ENCODE measurements at regions not wholly inside any gene's neighbourhood (a gene's known extent, or its start where the extent isn't known, plus 50 kb on each side); places are given as distances from the start of the nearest gene placed in this dataset.

DNA sequence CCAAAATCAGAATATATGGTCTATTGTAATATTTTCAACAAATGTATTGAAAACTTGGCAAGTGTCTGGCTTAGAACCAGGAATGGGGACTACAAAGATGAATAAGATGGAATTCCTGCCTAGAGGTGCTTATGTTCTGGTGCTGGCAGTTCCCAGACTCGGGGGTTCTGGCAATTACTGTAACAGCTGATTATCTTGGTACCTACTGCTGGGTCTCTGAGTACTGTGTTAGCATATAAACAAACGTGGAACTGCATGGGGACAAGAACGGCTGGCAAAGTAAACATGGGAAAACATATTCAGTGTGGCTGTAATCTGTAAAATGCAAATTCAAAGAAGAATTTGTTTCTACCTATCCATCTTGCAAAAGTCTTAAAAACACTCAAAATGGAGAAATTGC lies 89.9 kb downstream of the SLC24A2 start:
- TF ChIP-seq, protein P1, sequence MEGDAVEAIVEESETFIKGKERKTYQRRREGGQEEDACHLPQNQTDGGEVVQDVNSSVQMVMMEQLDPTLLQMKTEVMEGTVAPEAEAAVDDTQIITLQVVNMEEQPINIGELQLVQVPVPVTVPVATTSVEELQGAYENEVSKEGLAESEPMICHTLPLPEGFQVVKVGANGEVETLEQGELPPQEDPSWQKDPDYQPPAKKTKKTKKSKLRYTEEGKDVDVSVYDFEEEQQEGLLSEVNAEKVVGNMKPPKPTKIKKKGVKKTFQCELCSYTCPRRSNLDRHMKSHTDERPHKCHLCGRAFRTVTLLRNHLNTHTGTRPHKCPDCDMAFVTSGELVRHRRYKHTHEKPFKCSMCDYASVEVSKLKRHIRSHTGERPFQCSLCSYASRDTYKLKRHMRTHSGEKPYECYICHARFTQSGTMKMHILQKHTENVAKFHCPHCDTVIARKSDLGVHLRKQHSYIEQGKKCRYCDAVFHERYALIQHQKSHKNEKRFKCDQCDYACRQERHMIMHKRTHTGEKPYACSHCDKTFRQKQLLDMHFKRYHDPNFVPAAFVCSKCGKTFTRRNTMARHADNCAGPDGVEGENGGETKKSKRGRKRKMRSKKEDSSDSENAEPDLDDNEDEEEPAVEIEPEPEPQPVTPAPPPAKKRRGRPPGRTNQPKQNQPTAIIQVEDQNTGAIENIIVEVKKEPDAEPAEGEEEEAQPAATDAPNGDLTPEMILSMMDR (IDR thresholded peaks at IDR 0.05; ENCODE audit: low read length) = no peak
- no peak for TF ChIP-seq EZH2 (IDR thresholded peaks at IDR 0.05; ENCODE audit: borderline replicate concordance, low read length)
- H4K20me1 ChIP-seq (ENCODE audit: insufficient read depth, low read length) = no peaks in the 10 kb centered on the region
- H3K9me3 ChIP-seq (ENCODE audit: low read length) = no peaks in the 10 kb centered on the region
- no peaks in the 10 kb centered on the region for H3K27me3 ChIP-seq (ENCODE audit: insufficient read depth, low read length)
- no peaks in the 10 kb centered on the region for H3F3A ChIP-seq (ENCODE audit: insufficient read depth, low read length)
- H3K9ac ChIP-seq (ENCODE audit: low read length) = no peak overlapping the region
- no peak overlapping the region for H3K4me3 ChIP-seq (ENCODE audit: low read depth, low read length, poor library complexity, severe bottlenecking)
- H3K79me2 ChIP-seq (ENCODE audit: insufficient read depth, low read length) = no peaks in the 10 kb centered on the region
- H2AFZ ChIP-seq (ENCODE audit: low read length) = no peak overlapping the region
- no peaks in the 10 kb centered on the region for H3K36me3 ChIP-seq (ENCODE audit: insufficient read depth, low read length)
- H3K4me2 ChIP-seq (ENCODE audit: low read length) = no peak overlapping the region
- H3K4me1 ChIP-seq (ENCODE audit: insufficient read depth, low read length, severe bottlenecking) = no peaks in the 10 kb centered on the region
- H3K27ac ChIP-seq (ENCODE audit: low read depth, low read length, poor library complexity, severe bottlenecking) = no peak overlapping the region
- no peaks in the 10 kb centered on the region for H3K9me2 ChIP-seq (ENCODE audit: low read depth, low read length)

DNA sequence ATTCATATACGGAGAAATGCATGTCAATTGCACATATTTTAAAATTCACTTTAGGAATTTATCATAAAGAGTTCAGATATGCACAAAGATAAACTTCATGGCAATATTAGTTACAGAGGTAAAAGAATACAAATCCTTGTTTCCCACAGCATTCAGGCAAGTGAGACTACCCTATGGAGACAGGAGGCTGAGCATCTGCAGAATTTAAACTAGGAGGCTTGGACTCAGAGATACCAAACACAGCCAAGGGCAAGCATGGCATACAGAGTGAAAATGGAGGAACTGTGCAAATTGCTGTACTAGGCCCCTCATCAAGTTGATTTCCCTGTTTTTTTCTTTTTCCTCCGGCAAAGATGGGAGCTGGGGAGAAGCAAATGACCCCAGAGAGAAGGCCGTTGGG lies 94.2 kb downstream of the SLC24A2 start:
- Histone ChIP-seq H3K36me3 (ENCODE audit: insufficient read depth, low read length) (no peaks in the 10 kb centered on the region), H3K27ac (ENCODE audit: low read depth, low read length, poor library complexity, severe bottlenecking) (no peak overlapping the region), H3K27me3 (ENCODE audit: insufficient read depth, low read length) (no peaks in the 10 kb centered on the region), H3K4me3 (ENCODE audit: low read depth, low read length, poor library complexity, severe bottlenecking) (no peak overlapping the region), H2AFZ (ENCODE audit: low read length) (no peak overlapping the region), H3K4me1 (ENCODE audit: insufficient read depth, low read length, severe bottlenecking) (no peaks in the 10 kb centered on the region), H4K20me1 (ENCODE audit: insufficient read depth, low read length) (no peaks in the 10 kb centered on the region), H3K79me2 (ENCODE audit: insufficient read depth, low read length) (no peaks in the 10 kb centered on the region), H3K9ac (ENCODE audit: low read length) (no peak overlapping the region), H3K9me3 (ENCODE audit: low read length) (no peaks in the 10 kb centered on the region), H3F3A (ENCODE audit: insufficient read depth, low read length) (no peaks in the 10 kb centered on the region), H3K9me2 (ENCODE audit: low read depth, low read length) (no peaks in the 10 kb centered on the region), H3K4me2 (ENCODE audit: low read length) (no peak overlapping the region)
- no peak for TF ChIP-seq EZH2 (IDR thresholded peaks at IDR 0.05; ENCODE audit: borderline replicate concordance, low read length)
- TF ChIP-seq, protein P1 (IDR thresholded peaks at IDR 0.05; ENCODE audit: low read length) = no peak

DNA sequence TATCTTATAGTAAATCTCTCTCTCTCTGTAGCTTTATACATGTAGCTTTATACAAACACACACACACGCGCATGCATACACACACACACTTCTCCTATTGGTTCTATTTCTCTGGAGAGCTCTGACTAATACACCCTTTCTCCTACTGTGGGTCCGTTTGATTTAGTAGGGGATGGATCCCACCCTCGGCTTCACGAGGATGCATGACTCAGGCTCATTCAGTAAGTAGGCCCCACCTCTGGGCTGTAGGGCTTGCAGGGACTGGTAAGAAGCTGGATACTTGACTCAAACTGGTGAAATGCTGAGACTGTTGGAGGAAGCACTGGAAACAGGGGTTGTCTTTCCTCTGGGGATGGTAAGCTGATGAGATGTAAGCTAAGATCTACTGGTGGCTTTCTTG lies 98.7 kb downstream of the SLC24A2 start:
- H3K4me3 ChIP-seq (ENCODE audit: low read depth, low read length, poor library complexity, severe bottlenecking) = no peak overlapping the region
- no peak overlapping the region for H3K9ac ChIP-seq (ENCODE audit: low read length)
- no peaks in the 10 kb centered on the region for H3K9me3 ChIP-seq (ENCODE audit: low read length)
- TF ChIP-seq, protein P1 (IDR thresholded peaks at IDR 0.05; ENCODE audit: low read length) = no peak
- TF ChIP-seq EZH2 (IDR thresholded peaks at IDR 0.05; ENCODE audit: borderline replicate concordance, low read length) = no peak
- no peaks in the 10 kb centered on the region for H3K27me3 ChIP-seq (ENCODE audit: insufficient read depth, low read length)
- no peaks in the 10 kb centered on the region for H3K36me3 ChIP-seq (ENCODE audit: insufficient read depth, low read length)
- H3F3A ChIP-seq (ENCODE audit: insufficient read depth, low read length) = no peaks in the 10 kb centered on the region
- H3K9me2 ChIP-seq (ENCODE audit: low read depth, low read length) = no peaks in the 10 kb centered on the region
- H3K4me1 ChIP-seq (ENCODE audit: insufficient read depth, low read length, severe bottlenecking) = no peaks in the 10 kb centered on the region
- no peak overlapping the region for H3K27ac ChIP-seq (ENCODE audit: low read depth, low read length, poor library complexity, severe bottlenecking)
- H3K4me2 ChIP-seq (ENCODE audit: low read length) = no peak overlapping the region
- no peaks in the 10 kb centered on the region for H4K20me1 ChIP-seq (ENCODE audit: insufficient read depth, low read length)
- no peak overlapping the region for H2AFZ ChIP-seq (ENCODE audit: low read length)
- no peaks in the 10 kb centered on the region for H3K79me2 ChIP-seq (ENCODE audit: insufficient read depth, low read length)
